ENCODE measurements at regions not wholly inside any gene's neighbourhood (a gene's known extent, or its start where the extent isn't known, plus 50 kb on each side); places are given as distances from the start of the nearest gene placed in this dataset.

- no peak for TF ChIP-seq CTCF (IDR thresholded peaks at IDR 0.05)
- no peak for TF ChIP-seq POLR2A (IDR thresholded peaks at IDR 0.05)
Observed at GRCh38 chr9:28124917-28125316, 551.6 kb upstream of the C9orf72 start.

Data from thyroid gland (tissue), 4 donors.